GM12878 (cell line): ENCODE measurements at regions not wholly inside any gene's neighbourhood (a gene's known extent, or its start where the extent isn't known, plus 50 kb on each side); places are given as distances from the start of the nearest gene placed in this dataset.

Experiments
- ATAC-seq: fragments of 200-7000 bp; cut with Tn5 transposase; 3 replicates; pipeline ENCODE4 v1.9.1; 2020; ENCODE audit warnings: mild to moderate bottlenecking, moderate library complexity
- BruUV-seq: library from RNA; stranded (reverse); fragments of 400-500 nt; replicated peaks from 2 replicates; lab custom pipeline; 2021; lab: Mats Ljungman, UMichigan
- CTCF ChIA-PET: fragments of 300-600 bp; sonication (Branson Sonifier 250); formaldehyde crosslinking; extraction: SDS; loops from one replicate; lab custom pipeline; 2021; ENCODE audit warnings: inconsistent platforms; lab: Yijun Ruan, JAX
- POLR2A ChIA-PET: fragments of 350-600 bp; formaldehyde crosslinking; extraction: SDS; loops from one replicate; lab custom pipeline; 2021; ENCODE audit warnings: inconsistent platforms; lab: Charles Lee
- RAD21 ChIA-PET: fragments of 300-600 bp; sonication (Branson Sonifier 250); formaldehyde crosslinking; loops from one replicate; lab custom pipeline; 2023; ENCODE audit warnings: antibody characterized with exemption; ENCODE audit not compliant: unreplicated experiment; lab: Charles Lee
- SMC1A ChIA-PET: fragments of 300-600 bp; sonication (Branson Sonifier 250); formaldehyde crosslinking; loops from one replicate; lab custom pipeline; 2023; ENCODE audit not compliant: unreplicated experiment, uncharacterized antibody; lab: Charles Lee
- DNase-seq: peaks from one replicate; pipeline ENCODE4 v3.0.0-alpha.2; 2011; ENCODE audit warnings: low read depth, low spot score
- FAIRE-seq: peaks from 3 replicates; lab custom pipeline; 2011; peaks lifted over from hg19 to GRCh38; lab: Jason Lieb, UNC
- H2AFZ ChIP-seq: 2 replicates; pipeline ENCODE4 v1.6.0; 2011; ENCODE audit warnings: low read depth, low read length, control low read depth; ENCODE audit not compliant: control insufficient read depth
- H3K27ac ChIP-seq: 2 replicates; pipeline ENCODE4 v1.5.1; 2011; ENCODE audit warnings: control low read depth; ENCODE audit not compliant: control insufficient read depth, insufficient read depth
- H3K27me3 ChIP-seq, 2 experiments: replicated peaks in 1 of 2; 2 replicates each; pipeline versions ENCODE4 v1.6.0 to v1.6.1; 2011; ENCODE audit warnings: low read length in 1 of 2; ENCODE audit not compliant: control insufficient read depth in 2 of 2, insufficient read depth in 2 of 2
- H3K36me3 ChIP-seq, 2 experiments: 2 replicates each; pipeline ENCODE4 v1.5.1; 2011; ENCODE audit warnings: low read length in 1 of 2; ENCODE audit not compliant: control insufficient read depth in 2 of 2, insufficient read depth in 2 of 2
- H3K4me1 ChIP-seq: 2 replicates; pipeline ENCODE4 v1.6.1; 2011; ENCODE audit warnings: mild to moderate bottlenecking, low read length, moderate library complexity, mixed read lengths; ENCODE audit not compliant: control insufficient read depth, insufficient read depth
- H3K4me2 ChIP-seq: 2 replicates; pipeline ENCODE4 v1.6.0; 2011; ENCODE audit warnings: control low read depth; ENCODE audit not compliant: control insufficient read depth, insufficient read depth
- H3K4me3 ChIP-seq: fragments of 200-600 bp; sonication (generic); 2 replicates; pipeline ENCODE4 v1.5.1; 2016
- H3K79me2 ChIP-seq: 2 replicates; pipeline ENCODE4 v1.6.0; 2011; ENCODE audit warnings: low read length; ENCODE audit not compliant: control insufficient read depth, insufficient read depth
- H3K9ac ChIP-seq: 2 replicates; pipeline ENCODE4 v1.8.0; 2011; ENCODE audit warnings: low read length, control low read depth, mixed read lengths; ENCODE audit not compliant: control insufficient read depth, insufficient read depth
- H3K9me3 ChIP-seq: replicated peaks from 3 replicates; pipeline ENCODE4 v1.5.1; 2011; ENCODE audit warnings: mild to moderate bottlenecking, low read length; ENCODE audit not compliant: control insufficient read depth, insufficient read depth
- H4K20me1 ChIP-seq: 2 replicates; pipeline ENCODE4 v1.6.0; 2011; ENCODE audit not compliant: control insufficient read depth, insufficient read depth
- GABPA ChIP-seq: IDR thresholded peaks from 2 replicates; pipeline ENCODE4 v1.6.1; 2014; ENCODE audit warnings: antibody characterized with exemption, low read depth, mild to moderate bottlenecking, inconsistent platforms
- HDAC6 ChIP-seq: fragments of 200-600 bp; sonication (generic); IDR thresholded peaks from one replicate; pipeline ENCODE4 v1.8.0; 2017; ENCODE audit warnings: antibody characterized with exemption; ENCODE audit not compliant: unreplicated experiment
- HDGF ChIP-seq: fragments of 450-650 bp; IDR thresholded peaks from 2 replicates; pipeline ENCODE4 v1.6.1; 2016; ENCODE audit warnings: antibody characterized with exemption
- IKZF2 ChIP-seq, 2 experiments: fragments of 450-650 bp; IDR thresholded peaks; 2 replicates each; pipeline ENCODE4 v1.6.1; 2017; ENCODE audit warnings: mild to moderate bottlenecking in 2 of 2, moderate library complexity in 2 of 2
- POU2F2 ChIP-seq: IDR thresholded peaks from 3 replicates; pipeline ENCODE4 v1.6.1; 2011; ENCODE audit warnings: low read depth, mild to moderate bottlenecking, low read length, borderline replicate concordance
- WGBS: methylation state at CpG from one replicate; pipeline ENCODE4 v1.1.6; 2016; ENCODE audit warnings: low lambda C conversion rate; ENCODE audit not compliant: insufficient replicate concordance, insufficient coverage; ENCODE audit errors: missing lambda C conversion rate; 5-methylcytosine and 5-hydroxymethylcytosine counted together
- in situ Hi-C: fragments of 300-500 bp; cut with MboI; formaldehyde crosslinking; loops from 9 replicates; pipeline ENCODE4 v1.14.3; 2018; ENCODE audit warnings: mixed read lengths
- intact Hi-C: fragments of 100-400 bp; cut with micrococcal nuclease; formaldehyde crosslinking; loops from one replicate; pipeline ENCODE4 v1.14.2; 2022; ENCODE audit not compliant: unreplicated experiment
- TF ChIP-seq, protein P1 (sequence below): IDR thresholded peaks from 2 replicates; pipeline ENCODE4 v1.6.1; 2011; ENCODE audit warnings: mild to moderate bottlenecking, low read depth, low read length, moderate library complexity; ENCODE audit not compliant: insufficient replicate concordance
- TF ChIP-seq, protein P2 (sequence below): fragments of 450-650 bp; IDR thresholded peaks from 2 replicates; pipeline ENCODE4 v1.6.1; 2016; ENCODE audit warnings: mild to moderate bottlenecking
- TF ChIP-seq, protein P3 (sequence below): IDR thresholded peaks from 2 replicates; pipeline ENCODE4 v1.6.1; 2012; ENCODE audit warnings: low read depth, low read length, improper control_type of control experiment

DNA sequence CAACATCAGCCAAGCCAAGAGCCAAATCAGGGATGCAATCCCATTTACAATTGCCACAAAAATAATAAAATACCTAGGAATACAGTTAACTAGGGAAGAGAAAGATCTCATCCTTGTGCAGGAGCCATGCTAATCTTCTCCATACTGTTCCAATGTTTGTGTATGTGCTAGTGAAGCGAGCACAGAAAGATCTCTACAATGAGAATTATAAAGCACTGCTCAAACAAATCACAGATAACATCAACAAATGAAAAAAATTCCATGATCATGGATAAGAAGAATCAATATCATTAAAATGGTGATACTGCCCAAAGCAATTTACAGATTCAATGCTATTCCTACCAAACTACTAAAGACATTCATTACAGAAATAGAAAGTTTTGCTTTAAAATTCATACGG, 215.6 kb downstream of the FOXG1 start:
- TF ChIP-seq, protein P1, sequence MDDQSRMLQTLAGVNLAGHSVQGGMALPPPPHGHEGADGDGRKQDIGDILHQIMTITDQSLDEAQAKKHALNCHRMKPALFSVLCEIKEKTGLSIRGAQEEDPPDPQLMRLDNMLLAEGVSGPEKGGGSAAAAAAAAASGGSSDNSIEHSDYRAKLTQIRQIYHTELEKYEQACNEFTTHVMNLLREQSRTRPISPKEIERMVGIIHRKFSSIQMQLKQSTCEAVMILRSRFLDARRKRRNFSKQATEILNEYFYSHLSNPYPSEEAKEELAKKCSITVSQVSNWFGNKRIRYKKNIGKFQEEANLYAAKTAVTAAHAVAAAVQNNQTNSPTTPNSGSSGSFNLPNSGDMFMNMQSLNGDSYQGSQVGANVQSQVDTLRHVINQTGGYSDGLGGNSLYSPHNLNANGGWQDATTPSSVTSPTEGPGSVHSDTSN: no peak
- TF ChIP-seq, protein P2, sequence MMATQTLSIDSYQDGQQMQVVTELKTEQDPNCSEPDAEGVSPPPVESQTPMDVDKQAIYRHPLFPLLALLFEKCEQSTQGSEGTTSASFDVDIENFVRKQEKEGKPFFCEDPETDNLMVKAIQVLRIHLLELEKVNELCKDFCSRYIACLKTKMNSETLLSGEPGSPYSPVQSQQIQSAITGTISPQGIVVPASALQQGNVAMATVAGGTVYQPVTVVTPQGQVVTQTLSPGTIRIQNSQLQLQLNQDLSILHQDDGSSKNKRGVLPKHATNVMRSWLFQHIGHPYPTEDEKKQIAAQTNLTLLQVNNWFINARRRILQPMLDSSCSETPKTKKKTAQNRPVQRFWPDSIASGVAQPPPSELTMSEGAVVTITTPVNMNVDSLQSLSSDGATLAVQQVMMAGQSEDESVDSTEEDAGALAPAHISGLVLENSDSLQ: no peak
- TF ChIP-seq HDAC6 (no peak), IKZF2 (IDR thresholded peaks at IDR 0.05) (no peak), HDGF (no peak), GABPA (no peak)
- TF ChIP-seq, all 136 proteins: peak for 0
- POLR2A ChIA-PET: no interaction called here
- H3K9ac ChIP-seq: no peak overlapping the region
- BruUV-seq: no TSS peak
- no peak for DNase-seq
- H3K36me3 ChIP-seq: no peaks in the 10 kb centered on the region
- no peaks in the 10 kb centered on the region for H4K20me1 ChIP-seq
- RAD21 ChIA-PET: no interaction called here
- H3K9me3 ChIP-seq: no peaks in the 10 kb centered on the region
- CTCF ChIA-PET: no interaction called here
- ATAC-seq: no peak
- no peaks in the 10 kb centered on the region for H3K79me2 ChIP-seq
- in situ Hi-C loops: no loop called here
- intact Hi-C loops: no loop called here
- no peak overlapping the region for H3K27ac ChIP-seq
- H2AFZ ChIP-seq: no peak overlapping the region
- no peaks in the 10 kb centered on the region for H3K4me1 ChIP-seq
- SMC1A ChIA-PET: no interaction called here
- no peak for FAIRE-seq
- no peak overlapping the region for H3K4me2 ChIP-seq
- no peak overlapping the region for H3K4me3 ChIP-seq
- WGBS: 2% methylated on average over 2 of the region's 2 CpGs
- H3K27me3 ChIP-seq: no peaks in the 10 kb centered on the region

DNA sequence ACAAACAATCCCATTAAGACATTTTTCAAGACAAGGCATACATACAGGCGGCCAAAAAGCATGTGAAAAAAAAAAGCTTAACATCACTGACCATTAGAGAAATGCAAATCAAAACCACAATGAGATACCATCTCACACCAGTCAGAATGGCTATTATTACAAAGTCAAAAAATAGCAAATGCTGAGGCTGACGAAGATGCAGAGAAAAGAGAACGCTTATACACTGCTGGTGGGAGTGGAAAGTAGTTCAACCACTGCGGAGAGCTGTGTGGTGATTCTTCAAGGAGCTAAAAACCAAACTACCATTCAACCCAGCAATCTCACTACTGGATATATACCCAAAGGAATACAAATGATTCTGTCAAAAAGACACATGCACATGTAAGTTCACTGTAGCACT, 216.7 kb downstream of the FOXG1 start:
- H3K9ac ChIP-seq: no peak overlapping the region
- no peak overlapping the region for H3K27ac ChIP-seq
- ChIA-PET CTCF (interaction anchor here (0.7 kb wide), 1 partner anchor 124 kb away, joined by 3 read pairs; no protein-coding TSS in a partner anchor), RAD21 (no interaction called here), POLR2A (no interaction called here), SMC1A (no interaction called here)
- no peak for TF ChIP-seq POU2F2
- TF ChIP-seq, protein P3, sequence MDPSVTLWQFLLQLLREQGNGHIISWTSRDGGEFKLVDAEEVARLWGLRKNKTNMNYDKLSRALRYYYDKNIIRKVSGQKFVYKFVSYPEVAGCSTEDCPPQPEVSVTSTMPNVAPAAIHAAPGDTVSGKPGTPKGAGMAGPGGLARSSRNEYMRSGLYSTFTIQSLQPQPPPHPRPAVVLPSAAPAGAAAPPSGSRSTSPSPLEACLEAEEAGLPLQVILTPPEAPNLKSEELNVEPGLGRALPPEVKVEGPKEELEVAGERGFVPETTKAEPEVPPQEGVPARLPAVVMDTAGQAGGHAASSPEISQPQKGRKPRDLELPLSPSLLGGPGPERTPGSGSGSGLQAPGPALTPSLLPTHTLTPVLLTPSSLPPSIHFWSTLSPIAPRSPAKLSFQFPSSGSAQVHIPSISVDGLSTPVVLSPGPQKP: no peak
- no peaks in the 10 kb centered on the region for H4K20me1 ChIP-seq
- intact Hi-C loops (no loop called here), in situ Hi-C loops (no loop called here)
- no peak for DNase-seq
- H3K27me3 ChIP-seq: no peaks in the 10 kb centered on the region
- 46% methylated on average over 4 of the region's 4 CpGs for WGBS
- peak; percentile 73 for ATAC-seq
- H3K36me3 ChIP-seq: no peaks in the 10 kb centered on the region
- H3K79me2 ChIP-seq: no peaks in the 10 kb centered on the region
- H2AFZ ChIP-seq: no peak overlapping the region
- H3K9me3 ChIP-seq: no peaks in the 10 kb centered on the region
- no peak overlapping the region for H3K4me2 ChIP-seq
- no peaks in the 10 kb centered on the region for H3K4me1 ChIP-seq
- no peak for FAIRE-seq
- BruUV-seq: no TSS peak
- no peak overlapping the region for H3K4me3 ChIP-seq
